Kidney tubule cell (primary cell): ENCODE measurements at regions not wholly inside any gene's neighbourhood (a gene's known extent, or its start where the extent isn't known, plus 50 kb on each side); places are given as distances from the start of the nearest gene placed in this dataset.
"Not testable (repeated sequence)": the region's sequence is repeated elsewhere in the genome, so short reads cannot be mapped to it uniquely, and the experiment has no call there.

Experiments used
- DNase-seq: peaks from one replicate; pipeline ENCODE4 v3.0.0-alpha.2; 2018; ENCODE audit warnings: low spot score

DNA sequence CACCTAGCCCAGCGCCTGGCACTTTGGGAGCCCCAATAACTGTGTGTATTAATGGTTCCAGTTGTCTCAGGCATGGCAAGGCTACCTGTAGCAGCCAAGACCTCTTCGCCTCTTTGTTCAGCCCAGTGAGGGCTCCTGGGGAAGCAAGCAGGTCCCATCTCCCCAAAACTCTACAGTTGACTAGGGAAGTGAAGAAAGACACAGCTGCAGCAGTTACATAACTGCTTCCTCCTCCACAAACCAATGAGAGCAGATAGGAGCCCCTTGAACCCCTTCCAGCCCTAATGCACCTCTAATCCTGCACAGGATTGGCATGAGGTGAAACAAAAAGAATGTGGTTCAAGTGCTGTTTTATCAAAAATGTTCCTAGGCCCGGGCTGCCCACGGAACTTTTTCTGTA is 100.5 kb downstream of the SYF2 start:
- DNase-seq: no peak

DNA sequence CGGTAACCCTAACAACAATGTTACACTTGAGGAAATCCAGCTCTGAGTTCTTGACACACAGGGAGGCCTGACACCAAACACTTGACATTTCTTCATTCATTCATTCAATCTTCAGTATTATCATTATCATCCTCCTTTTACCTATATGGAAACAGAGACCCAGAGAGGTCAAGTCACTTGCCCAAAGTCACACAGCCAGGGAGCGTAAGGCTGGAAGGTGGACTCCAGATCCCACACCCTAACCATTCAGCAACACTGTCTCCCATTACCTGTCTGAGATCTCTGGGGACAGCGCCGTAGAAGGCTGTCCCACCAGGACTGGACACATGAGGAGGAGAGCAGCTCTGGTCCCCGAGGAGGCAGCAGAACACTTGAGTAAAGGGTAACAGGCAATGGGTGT is 101.4 kb downstream of the SYF2 start:
- no peak for DNase-seq

DNA sequence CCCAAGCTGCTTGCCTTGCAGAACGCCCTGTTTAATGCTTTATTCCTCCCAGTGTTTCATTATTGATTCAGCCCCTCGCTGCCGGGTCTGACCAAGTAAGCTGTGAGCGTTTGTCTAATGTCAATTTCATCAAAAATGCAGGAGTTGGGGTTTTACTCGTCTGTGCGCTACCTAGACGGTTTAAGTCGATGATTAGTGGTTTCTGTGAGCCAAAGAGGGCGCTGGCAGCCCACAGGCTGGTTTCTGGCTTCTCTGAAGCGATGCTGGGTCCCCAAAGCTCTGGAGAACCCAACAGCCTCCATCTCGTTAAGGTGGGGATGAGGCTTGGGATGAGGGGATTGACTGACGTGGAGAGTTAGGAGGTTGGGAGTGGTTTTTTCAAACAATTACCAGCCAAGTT is 102.9 kb downstream of the SYF2 start:
- no peak for DNase-seq

DNA sequence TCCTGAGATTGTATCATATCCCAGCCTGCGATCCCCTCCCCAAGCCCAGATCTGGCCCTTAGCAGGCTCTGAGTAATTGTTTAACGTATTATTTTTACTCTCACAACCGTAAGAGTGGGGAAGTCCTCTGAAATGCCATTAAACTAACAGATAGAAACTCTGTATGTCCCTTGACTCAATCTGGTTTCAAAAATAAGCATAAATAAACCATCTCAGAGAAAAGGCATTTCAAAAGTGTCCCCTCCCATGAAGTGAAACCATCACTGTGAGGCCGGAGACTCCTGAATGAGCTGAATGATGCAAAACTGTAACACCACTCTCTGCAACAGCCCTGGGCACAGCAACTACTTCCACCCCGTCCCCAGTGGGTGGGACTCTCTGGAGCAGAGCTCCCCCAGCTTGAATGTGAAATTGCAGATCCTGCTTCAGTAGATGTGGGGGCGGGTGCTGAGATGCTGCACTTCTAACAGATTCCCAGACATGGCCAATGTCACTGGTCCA is 104.1 kb downstream of the SYF2 start:
- no peak for DNase-seq

DNA sequence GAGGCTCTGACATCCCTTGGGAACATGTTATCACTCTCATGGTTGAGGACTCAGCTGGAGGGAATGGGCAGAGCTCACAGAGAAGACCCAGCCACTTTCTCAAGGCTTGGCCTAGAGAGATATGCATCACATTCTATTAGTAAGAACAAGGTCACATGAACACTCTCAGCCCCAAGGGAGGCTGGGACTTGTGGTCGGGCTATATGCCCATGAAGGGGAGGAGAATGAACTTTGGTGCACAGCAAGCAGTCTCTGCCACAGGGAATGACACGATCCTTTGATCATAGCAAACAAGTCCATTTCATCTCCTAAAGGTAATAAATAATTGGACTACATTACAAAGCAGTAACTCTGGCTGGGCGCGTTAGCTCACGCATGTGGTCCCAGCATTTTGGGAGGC is 105.7 kb downstream of the SYF2 start:
- DNase-seq: no peak

DNA sequence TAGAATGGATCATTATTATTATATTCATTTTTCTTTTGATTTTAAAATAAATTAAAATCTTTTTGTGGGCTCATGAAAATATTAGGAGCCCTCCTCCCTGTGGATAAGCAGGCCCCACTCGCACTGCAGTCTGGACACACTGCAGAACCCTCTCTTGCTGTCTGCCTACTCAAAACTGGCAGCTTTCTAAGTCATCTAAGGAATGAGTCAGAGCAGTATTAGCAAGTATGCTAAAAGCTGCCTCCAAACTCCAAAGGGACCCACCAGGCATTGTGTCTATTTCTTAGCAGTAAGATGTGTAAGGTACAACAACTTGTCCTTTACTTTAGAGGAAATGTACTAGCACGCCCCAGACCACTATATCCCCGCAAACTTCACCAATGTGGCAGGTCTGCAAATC is 108.8 kb downstream of the SYF2 start:
- no peak for DNase-seq

DNA sequence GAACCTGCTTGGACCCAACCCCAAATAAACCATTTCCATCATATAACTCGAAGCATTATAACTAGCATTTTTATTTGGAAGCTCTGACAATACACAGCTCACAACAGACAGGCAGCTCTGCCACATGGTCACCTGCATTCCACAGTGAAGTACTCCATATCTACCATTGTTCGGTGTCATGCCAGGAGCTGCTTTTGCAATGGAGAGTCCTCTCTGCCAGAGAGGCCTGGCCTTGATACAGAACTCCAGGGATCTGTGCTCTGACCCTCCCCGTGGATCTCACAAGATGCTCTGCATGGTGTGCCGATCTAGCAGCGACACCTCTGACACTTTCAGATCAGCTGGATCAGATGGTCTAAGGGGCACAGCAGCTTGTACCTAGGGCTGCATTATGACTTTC is 109.6 kb downstream of the SYF2 start:
- no peak for DNase-seq

DNA sequence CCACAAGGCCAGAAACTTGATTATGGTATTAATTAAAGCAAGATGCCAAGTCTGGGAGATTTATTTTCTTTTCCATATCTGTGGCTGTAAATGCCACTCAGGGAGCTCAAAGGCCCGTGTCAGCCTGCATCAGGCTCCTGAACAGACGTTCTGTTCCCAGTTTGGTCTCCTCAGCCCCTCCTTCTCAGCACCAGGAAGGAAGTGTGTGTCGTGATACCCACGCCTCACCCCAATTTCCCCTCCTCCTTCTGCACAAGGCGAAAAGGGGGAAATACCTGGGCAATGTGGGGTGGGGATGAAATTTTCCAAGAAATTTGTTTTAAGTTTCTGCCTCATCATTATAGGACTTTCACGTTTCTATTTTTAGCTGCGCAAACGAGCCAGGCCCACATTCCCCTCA is 112.0 kb downstream of the SYF2 start:
- DNase-seq: no peak

DNA sequence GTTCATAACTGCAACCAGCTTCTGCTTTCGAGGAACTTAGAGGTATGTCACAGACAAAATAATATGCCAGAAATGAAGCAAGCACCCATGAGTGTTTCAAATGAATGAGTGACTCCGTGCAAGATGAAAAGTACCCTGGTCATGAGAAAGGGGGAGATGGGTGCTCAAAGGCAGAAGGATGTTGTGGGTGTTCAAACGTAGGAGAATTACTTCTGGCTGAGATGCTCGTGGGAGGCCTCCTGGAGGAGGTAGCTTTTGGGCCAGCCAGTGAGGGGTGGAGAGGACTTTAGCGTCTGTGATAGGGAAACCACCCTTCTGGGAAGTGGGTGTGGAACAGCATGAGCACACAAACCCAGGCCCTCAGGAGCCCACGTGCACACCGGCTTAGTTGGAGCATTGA is 113.8 kb downstream of the SYF2 start:
- DNase-seq: no peak

DNA sequence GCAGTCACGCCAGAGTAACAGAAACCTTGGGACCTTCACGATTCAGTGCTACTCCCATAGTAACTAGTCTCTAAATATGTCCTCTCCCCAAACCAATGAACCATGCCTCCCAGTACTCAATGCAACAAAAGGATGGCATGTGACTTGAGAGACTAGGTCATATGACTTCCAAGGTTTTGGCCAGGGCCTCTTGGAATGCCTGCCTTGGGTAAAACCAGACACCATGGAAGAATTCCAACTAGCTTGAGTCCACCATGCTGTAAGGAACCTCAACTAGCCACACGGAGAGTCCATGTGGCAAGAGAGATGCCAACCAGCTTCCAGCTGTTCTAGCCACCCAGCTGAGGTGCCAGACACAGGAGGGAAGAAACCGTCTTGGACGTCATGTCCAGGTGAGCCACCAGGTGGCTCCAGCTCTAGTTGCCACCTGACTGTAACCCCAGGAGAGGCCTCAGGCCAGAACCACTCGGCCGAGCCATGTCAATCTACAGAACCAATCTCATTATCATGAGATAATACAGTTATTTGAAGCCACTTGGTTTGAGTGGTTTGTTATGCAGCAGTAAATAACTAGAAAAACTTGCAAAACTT is 115.0 kb downstream of the SYF2 start:
- peak; percentile 29 for DNase-seq

DNA sequence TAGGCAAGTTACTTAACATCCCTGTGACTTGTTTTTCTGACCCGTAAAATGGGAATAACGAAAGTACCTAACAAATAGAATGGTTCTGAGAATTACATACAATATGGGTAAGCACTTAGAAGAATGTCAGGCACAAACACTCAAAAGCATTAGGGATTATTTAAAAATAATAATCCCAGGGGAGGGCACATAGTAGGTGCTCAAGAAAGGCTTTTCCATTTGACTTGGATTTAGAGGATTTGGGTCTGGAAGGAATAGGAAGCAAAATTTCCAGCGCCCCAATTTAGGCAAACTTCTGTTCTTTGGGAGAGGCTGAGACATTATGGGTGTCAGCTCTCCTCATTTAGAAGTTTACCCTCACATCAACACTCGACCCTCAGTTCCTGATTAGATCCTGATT is 115.5 kb downstream of the SYF2 start:
- no peak for DNase-seq

DNA sequence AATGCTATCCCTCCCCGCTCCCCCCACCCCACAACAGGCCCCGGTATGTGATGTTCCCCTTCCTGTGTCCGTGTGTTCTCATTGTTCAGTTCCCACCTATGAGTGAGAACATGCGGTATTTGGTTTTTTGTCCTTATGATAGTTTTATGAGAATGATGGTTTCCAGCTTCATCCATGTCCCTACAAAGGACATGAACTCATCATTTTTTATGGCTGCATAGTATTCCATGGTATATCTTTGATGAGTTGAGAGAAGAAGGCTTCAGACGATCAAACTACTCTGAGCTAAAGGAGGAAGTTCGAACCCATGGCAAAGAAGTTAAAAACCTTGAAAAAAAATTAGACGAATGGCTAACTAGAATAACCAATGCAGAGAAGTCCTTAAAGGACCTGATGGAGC is 116.2 kb downstream of the SYF2 start:
- not testable (repeated sequence) for DNase-seq

DNA sequence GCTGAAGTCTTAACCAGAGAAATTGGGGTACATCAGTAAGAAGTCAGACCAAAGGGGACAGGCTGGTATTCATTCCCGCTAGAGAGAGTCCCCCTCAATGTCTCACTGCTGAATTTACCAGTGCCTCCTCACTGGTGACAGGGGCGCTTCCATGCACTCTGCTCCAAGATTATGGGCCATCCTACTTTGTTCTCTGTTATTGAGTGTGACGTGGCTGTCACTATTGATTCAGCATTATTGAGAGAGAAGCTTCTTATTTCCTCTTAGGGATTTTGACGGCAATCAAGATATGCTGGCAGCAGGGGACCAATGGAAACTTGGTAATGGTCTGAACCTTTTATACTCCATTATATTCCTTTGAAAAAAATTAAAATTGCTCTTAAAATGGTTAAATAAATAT is 118.6 kb downstream of the SYF2 start:
- DNase-seq: no peak

DNA sequence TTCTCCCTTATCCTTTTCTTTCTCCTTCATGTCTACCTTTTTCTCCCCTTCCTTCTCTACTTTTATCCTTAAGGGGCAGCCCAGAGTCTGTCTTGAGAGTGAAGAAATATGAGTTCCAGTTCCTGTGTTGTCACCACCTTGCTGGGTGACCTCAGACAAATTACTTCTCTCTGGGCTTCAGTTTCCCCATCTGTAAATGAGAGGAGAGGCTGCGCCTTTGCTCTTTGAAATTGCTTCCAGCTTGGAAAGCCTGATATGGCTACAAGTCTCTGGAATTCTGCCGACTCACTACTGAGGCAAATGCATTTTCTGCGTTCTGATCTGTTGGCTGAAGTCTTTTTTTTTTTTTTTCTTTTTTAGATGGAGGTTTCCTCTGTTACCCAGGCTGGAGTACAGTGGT is 119.2 kb downstream of the SYF2 start:
- DNase-seq: no peak

DNA sequence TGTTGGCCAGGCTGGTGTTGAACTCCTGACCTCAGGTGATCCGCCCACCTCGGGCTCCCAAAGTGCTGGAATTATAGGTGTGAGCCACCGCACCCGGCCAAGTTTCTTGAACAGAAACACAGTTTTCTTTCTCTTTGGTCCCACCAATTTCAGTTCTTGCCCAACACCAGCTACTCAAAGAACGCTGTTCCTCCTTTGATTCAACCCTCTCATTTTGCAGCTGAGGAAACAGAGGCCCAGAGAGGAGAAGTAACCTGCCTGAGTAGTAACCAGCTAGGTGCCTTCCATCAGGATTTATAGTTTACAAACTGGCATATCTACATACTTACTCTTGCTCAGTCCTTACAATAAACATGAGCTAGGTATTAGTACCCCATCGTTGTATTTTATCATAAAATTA is 119.9 kb downstream of the SYF2 start:
- no peak for DNase-seq

DNA sequence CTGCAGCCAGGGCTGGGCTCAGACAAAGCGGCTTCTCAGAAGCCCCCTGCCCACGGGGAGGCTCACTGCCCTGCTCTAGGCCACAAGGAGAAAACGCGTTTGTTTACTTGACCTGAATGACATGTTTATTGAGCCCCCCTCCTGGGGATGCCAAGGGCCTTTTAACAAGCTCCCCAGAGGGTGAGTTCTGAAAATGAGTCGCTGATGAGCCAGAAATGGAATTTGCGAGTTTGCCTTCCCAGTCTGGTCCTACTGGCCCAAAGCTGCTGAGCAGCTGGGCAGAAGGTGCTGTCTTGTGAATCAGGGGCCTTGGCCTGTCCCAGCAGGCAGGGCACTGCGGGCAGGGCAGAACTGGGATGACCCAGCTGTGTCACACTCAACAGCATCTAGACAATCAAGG is 120.6 kb downstream of the SYF2 start:
- DNase-seq: no peak

DNA sequence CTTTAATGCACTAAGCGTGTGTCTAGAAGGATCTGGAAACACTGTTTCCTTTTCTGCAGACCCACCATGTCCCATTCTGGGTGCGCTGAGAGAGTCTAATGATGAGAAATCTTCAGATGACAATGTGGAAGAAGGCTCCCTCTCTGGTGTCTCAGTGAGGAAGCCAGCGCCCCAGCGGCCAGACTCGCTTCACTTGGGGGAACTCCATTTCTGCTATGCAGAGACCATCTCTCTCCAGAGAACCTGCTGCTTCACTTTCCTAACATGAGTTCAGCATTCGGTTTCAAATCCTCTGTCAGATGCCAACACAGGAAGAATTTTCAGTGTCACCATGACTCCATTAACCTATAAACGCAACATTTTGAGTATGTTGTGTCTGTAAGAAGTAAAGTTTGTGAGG is 121.8 kb downstream of the SYF2 start:
- DNase-seq: no peak

DNA sequence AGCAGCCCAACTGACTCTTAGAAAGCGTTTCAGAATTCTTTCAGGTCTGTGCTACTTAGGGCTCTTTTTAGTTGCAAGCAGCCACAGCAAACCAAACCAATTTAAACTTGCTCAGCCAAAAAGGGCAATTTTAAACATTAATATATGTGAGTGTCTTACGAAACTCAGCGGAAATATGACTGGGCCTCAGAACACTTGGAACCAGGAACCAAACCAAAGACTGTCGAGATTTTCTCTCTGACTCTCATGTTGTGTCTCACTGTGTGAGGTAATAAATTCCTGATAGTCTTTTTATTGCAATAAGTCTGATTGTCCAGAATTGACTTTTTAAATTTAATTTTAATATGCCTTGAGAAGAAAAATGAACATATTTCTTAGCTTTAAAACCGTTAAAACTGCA is 122.3 kb downstream of the SYF2 start:
- no peak for DNase-seq

DNA sequence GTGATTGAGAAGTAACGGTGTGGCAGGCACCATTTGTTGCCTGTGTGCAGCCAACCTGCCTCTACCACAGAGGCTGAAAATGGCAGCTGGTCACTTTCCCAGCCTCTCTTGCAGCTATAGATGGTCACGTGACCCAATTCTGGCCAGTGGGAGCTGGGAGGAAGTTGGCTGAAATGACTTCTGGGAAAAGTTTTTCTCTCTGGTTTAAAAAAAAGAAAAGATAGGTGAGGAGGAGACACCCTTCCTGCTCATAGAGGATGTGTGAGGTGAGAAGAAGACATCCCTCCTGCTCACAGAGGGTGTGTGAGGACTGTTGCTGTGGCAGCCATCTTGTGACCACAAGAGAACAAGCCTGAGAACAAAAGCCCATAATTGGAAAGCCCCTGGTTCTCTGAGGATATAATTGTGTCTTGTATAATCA is 122.8 kb downstream of the SYF2 start:
- no peak for DNase-seq

DNA sequence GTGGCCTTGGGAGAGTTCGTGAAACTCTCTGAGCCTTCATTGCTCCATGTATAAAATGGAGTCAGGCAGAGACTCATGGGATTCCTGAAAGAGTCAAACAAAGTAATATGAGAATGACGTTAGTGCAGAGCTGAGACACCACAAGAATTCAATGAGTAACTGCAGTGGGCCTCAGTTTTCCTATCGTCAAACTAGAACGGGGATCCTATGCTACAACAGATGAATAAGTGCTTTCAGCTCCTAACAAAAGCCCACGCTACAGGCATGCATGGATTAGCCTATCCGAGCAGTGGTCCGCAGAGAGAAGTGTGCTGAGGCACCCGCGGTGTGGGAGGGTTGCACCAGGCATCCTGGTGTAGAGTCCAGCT is 124.7 kb downstream of the SYF2 start:
- DNase-seq: no peak

DNA sequence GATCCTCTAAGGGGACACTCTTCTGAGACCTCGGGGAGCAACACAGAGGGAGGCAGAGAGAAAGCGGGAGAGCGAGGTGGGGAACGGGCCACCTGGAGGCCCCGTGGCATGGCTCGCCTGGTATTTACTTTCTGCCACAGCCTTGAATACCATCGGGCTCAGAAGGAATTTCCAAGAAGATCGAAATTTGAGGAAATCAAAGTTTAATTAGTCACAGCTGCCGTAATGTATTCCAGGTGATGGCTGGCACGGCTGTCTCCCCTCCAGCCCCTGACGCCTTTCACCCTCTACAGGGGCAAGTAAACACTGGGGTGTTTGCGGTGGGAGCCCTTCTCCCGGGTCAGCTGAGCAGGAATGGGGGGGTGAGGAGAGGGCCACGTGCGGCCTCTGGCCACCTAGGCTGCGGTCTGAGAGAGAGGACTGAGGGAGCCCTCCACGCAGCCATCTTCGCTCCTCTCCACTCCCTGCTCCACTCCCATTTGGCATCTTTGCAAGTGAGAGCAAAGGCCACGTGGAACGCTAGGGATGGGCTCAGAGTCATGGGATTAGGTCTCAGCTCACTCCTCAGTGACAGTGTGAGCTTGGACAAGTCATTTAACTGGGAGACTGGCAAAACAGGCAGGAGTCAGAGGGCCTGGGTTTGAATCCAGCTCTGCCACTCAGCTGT is 125.2 kb downstream of the SYF2 start:
- no peak for DNase-seq

DNA sequence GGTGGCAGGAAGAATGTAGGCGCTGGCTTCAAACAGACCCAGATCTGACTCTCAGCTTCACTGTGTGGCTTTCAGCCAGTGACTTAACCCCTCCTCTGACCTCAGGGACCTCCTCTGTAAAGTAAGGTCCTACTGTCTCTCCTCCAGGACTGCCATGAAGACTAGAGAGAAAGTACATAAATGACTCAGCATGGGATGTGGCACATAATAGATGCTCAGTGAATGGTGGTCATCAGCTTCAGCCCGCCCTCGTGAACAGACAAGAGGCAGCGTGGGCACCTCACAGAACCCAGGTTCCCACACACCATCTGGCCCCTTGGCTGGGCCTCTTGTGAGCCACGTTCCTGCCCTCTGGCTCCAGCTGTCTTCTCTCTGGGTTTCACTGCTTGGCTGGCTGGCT is 126.0 kb downstream of the SYF2 start:
- no peak for DNase-seq

DNA sequence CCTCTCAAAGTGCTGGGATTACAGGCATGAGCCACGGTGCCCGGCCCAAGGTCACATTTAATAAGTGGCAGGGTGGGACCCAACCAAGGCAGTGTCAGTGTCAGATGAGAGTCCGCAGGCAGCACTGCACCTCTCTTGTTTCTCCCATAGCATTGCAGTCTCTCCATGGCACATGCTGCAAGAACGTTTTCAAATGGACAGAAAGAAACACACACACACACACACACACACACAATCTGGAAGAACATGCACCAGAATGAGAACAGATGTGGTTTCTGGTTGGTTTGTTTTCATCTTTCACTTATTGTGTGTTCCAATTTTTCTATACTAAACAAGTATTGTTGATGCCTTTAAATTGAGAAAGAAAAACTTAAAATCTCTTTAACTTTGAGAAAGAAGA is 126.5 kb downstream of the SYF2 start:
- DNase-seq: no peak

DNA sequence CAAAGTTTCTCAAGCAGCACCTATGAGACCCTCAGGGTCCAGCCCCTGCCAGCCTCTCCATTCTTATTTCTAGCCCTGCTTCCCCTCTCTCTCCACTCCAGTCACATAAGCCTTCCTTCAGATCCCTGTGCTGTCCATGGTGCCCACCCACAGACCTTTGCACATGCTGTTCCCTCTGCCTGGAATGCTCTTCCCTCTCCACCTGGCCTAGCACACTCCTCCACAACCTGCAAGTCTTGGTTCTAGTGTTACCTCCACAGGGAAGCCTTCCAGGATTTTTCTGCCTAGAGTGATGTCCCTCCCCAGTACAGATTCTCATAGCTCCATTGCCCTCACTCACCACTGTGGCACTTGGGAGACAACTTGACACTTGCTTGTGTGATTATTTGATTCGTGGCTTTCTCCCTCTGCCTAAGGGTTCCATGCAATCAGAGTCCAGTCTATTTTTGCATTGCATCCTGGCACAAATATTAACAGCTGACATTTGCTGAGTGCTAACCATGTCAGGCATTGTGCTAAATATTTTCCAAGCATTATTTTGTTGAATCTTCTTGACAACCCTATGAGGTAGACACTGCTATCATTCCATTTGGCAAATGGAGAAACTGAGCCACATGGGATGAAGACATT is 127.3 kb downstream of the SYF2 start:
- DNase-seq: no peak
